SK-N-SH treated with all-trans-retinoic acid at 6 μM for 48 hours (cell line): ENCODE measurements at regions not wholly inside any gene's neighbourhood (a gene's known extent, or its start where the extent isn't known, plus 50 kb on each side); places are given as distances from the start of the nearest gene placed in this dataset.

Source experiments
- ATAC-seq: fragments of 200-7000 bp; cut with Tn5 transposase; 3 replicates; pipeline ENCODE4 v1.9.1; 2020; ENCODE audit warnings: mild to moderate bottlenecking, moderate library complexity
- ARNTL ChIP-seq: fragments of 450-650 bp; formaldehyde crosslinking; IDR thresholded peaks from 2 replicates; pipeline ENCODE4 v1.5.0; 2020; ENCODE audit warnings: low read depth, mild to moderate bottlenecking, moderate library complexity, borderline replicate concordance
- BACH2 ChIP-seq: fragments of 250-450 bp; sonication (Bioruptor Pico); IDR thresholded peaks from 2 replicates; pipeline ENCODE4 v1.9.0; 2021; ENCODE audit warnings: mild to moderate bottlenecking, borderline replicate concordance
- CSRNP3 ChIP-seq: fragments of 250-450 bp; sonication (Bioruptor Pico); IDR thresholded peaks from 2 replicates; pipeline ENCODE4 v1.5.1; 2021; ENCODE audit warnings: mild to moderate bottlenecking, moderate library complexity
- ESRRG ChIP-seq: fragments of 250-450 bp; sonication (Bioruptor Pico); IDR thresholded peaks from 2 replicates; pipeline ENCODE4 v1.6.1; 2021; ENCODE audit warnings: mild to moderate bottlenecking
- GLIS3 ChIP-seq: fragments of 250-450 bp; sonication (Bioruptor Pico); IDR thresholded peaks from 2 replicates; pipeline ENCODE4 v1.5.0; 2020; ENCODE audit warnings: mild to moderate bottlenecking, moderate library complexity
- ISL1 ChIP-seq: fragments of 250-450 bp; sonication (Bioruptor Pico); IDR thresholded peaks from 2 replicates; pipeline ENCODE4 v2.1.2; 2022; ENCODE audit warnings: mild to moderate bottlenecking, moderate library complexity
- PATZ1 ChIP-seq: fragments of 250-450 bp; sonication (Bioruptor Pico); IDR thresholded peaks from 2 replicates; pipeline ENCODE4 v1.8.0; 2020; ENCODE audit warnings: mild to moderate bottlenecking, moderate library complexity, borderline replicate concordance
- PPARA ChIP-seq: fragments of 250-450 bp; sonication (Bioruptor Pico); IDR thresholded peaks from 2 replicates; pipeline ENCODE4 v1.5.0; 2020; ENCODE audit warnings: mild to moderate bottlenecking, borderline replicate concordance
- RARB ChIP-seq: fragments of 250-450 bp; sonication (Bioruptor Pico); IDR thresholded peaks from 2 replicates; pipeline ENCODE4 v1.8.0; 2021; ENCODE audit warnings: mild to moderate bottlenecking, moderate library complexity
- SNAI2 ChIP-seq: fragments of 250-450 bp; sonication (Bioruptor Pico); IDR thresholded peaks from 2 replicates; pipeline ENCODE4 v1.5.0; 2020; ENCODE audit warnings: mild to moderate bottlenecking, moderate library complexity
- TCF4 ChIP-seq: fragments of 250-450 bp; sonication (Bioruptor Pico); IDR thresholded peaks from 2 replicates; pipeline ENCODE4 v1.8.0; 2021; ENCODE audit warnings: mild to moderate bottlenecking, moderate library complexity, borderline replicate concordance
- ZC3H10 ChIP-seq: fragments of 250-450 bp; sonication (Bioruptor Pico); IDR thresholded peaks from 2 replicates; pipeline ENCODE4 v1.5.1; 2021; ENCODE audit warnings: mild to moderate bottlenecking, moderate library complexity
- ZNF70 ChIP-seq: fragments of 450-650 bp; formaldehyde crosslinking; IDR thresholded peaks from 2 replicates; pipeline ENCODE4 v1.5.0; 2020; ENCODE audit warnings: mild to moderate bottlenecking, moderate library complexity
- ZNF8 ChIP-seq: fragments of 450-650 bp; formaldehyde crosslinking; IDR thresholded peaks from 2 replicates; pipeline ENCODE4 v1.5.0; 2020; ENCODE audit warnings: mild to moderate bottlenecking, moderate library complexity
- TF ChIP-seq, protein P1 (sequence below): fragments of 250-450 bp; sonication (Bioruptor Pico); IDR thresholded peaks from 2 replicates; pipeline ENCODE4 v1.8.0; 2021; ENCODE audit warnings: low read depth, mild to moderate bottlenecking, moderate library complexity, borderline replicate concordance
- TF ChIP-seq, protein P2 (sequence below): fragments of 250-450 bp; sonication (Bioruptor Pico); IDR thresholded peaks from 2 replicates; pipeline ENCODE4 v1.5.0; 2020; ENCODE audit warnings: mild to moderate bottlenecking, moderate library complexity
- TF ChIP-seq, protein P3 (sequence below): fragments of 250-450 bp; sonication (Bioruptor Pico); IDR thresholded peaks from 2 replicates; pipeline ENCODE4 v1.5.1; 2020; ENCODE audit warnings: low read depth, mild to moderate bottlenecking, moderate library complexity

DNA sequence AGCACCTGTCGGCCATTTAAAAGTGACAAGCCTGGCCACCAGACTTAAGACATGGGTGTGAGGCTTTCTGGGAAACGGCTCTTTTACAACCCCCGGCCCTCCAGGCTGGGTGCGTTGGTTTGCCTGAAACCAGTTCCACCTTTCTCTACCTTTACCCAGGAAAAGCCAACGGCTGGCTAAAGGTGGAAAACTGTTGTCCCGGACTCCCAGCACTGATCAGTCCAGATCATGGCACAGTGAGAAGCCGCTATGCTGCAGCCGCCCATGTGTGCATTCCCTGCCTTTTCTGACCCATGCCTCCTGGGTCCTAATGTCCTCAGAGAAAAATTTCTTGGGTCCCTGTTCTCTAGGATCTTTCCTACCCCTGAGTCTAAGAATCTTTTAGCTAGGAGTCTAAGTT lies 655.7 kb upstream of the HS3ST5 start:
- no peak for ATAC-seq
- TF ChIP-seq, protein P1, sequence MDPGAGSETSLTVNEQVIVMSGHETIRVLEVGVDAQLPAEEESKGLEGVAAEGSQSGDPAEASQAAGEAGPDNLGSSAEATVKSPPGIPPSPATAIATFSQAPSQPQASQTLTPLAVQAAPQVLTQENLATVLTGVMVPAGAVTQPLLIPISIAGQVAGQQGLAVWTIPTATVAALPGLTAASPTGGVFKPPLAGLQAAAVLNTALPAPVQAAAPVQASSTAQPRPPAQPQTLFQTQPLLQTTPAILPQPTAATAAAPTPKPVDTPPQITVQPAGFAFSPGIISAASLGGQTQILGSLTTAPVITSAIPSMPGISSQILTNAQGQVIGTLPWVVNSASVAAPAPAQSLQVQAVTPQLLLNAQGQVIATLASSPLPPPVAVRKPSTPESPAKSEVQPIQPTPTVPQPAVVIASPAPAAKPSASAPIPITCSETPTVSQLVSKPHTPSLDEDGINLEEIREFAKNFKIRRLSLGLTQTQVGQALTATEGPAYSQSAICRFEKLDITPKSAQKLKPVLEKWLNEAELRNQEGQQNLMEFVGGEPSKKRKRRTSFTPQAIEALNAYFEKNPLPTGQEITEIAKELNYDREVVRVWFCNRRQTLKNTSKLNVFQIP (CRISPR knock-in tag): no peak
- TF ChIP-seq SNAI2 (CRISPR knock-in tag) (no peak), ARNTL (CRISPR knock-in tag) (no peak), RARB (CRISPR knock-in tag) (no peak), CSRNP3 (CRISPR knock-in tag) (no peak)
- TF ChIP-seq, protein P2, sequence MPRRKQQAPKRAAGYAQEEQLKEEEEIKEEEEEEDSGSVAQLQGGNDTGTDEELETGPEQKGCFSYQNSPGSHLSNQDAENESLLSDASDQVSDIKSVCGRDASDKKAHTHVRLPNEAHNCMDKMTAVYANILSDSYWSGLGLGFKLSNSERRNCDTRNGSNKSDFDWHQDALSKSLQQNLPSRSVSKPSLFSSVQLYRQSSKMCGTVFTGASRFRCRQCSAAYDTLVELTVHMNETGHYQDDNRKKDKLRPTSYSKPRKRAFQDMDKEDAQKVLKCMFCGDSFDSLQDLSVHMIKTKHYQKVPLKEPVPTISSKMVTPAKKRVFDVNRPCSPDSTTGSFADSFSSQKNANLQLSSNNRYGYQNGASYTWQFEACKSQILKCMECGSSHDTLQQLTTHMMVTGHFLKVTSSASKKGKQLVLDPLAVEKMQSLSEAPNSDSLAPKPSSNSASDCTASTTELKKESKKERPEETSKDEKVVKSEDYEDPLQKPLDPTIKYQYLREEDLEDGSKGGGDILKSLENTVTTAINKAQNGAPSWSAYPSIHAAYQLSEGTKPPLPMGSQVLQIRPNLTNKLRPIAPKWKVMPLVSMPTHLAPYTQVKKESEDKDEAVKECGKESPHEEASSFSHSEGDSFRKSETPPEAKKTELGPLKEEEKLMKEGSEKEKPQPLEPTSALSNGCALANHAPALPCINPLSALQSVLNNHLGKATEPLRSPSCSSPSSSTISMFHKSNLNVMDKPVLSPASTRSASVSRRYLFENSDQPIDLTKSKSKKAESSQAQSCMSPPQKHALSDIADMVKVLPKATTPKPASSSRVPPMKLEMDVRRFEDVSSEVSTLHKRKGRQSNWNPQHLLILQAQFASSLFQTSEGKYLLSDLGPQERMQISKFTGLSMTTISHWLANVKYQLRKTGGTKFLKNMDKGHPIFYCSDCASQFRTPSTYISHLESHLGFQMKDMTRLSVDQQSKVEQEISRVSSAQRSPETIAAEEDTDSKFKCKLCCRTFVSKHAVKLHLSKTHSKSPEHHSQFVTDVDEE (CRISPR knock-in tag): no peak
- TF ChIP-seq, all 23 proteins: peak for 0

DNA sequence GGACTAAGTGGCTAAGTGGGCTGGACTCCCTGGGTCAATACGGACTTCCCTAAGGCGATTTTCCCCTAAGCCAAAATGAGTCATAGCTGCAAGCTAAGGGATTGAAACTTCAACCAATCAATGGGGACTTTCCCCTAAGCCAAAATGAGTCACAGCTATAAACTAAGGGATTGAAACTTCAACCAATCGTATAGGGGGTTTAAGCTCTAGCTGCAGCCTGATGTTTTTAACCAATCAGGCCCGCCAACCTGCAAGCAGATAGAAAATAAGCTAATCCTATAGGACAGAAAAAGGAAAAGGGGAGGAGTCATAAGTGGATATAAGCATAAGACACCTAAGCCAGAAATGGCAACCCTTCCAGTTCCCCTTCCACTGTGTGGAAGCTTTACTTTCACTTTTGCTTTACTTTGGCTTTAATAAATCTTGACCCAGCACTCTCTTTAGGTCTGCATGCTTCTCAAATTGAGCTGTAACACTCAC lies 655.0 kb upstream of the HS3ST5 start:
- ATAC-seq: no peak
- no peak for TF ChIP-seq GLIS3 (CRISPR knock-in tag)
- TF ChIP-seq ISL1: no peak
- TF ChIP-seq BACH2: no peak
- TF ChIP-seq CSRNP3 (CRISPR knock-in tag): no peak

- TF ChIP-seq PATZ1 (no peak), TCF4 (CRISPR knock-in tag) (no peak), PPARA (CRISPR knock-in tag) (no peak), ZNF8 (CRISPR knock-in tag) (no peak)
Measured at GRCh38 chr6:114995526-114995925, 652.7 kb upstream of the HS3ST5 start.

GRCh38 chr6:114989279-114989964 lies 646.6 kb upstream of the HS3ST5 start:
- no peak for ATAC-seq
- TF ChIP-seq ESRRG: no peak
- no peak for TF ChIP-seq CSRNP3 (CRISPR knock-in tag)
- no peak for TF ChIP-seq SNAI2 (CRISPR knock-in tag)
- TF ChIP-seq ZC3H10 (CRISPR knock-in tag): no peak
- TF ChIP-seq PPARA (CRISPR knock-in tag): no peak
- no peak for TF ChIP-seq ZNF70 (CRISPR knock-in tag)
- TF ChIP-seq ISL1: no peak
- TF ChIP-seq, protein P1 (CRISPR knock-in tag): no peak
- TF ChIP-seq, protein P3, sequence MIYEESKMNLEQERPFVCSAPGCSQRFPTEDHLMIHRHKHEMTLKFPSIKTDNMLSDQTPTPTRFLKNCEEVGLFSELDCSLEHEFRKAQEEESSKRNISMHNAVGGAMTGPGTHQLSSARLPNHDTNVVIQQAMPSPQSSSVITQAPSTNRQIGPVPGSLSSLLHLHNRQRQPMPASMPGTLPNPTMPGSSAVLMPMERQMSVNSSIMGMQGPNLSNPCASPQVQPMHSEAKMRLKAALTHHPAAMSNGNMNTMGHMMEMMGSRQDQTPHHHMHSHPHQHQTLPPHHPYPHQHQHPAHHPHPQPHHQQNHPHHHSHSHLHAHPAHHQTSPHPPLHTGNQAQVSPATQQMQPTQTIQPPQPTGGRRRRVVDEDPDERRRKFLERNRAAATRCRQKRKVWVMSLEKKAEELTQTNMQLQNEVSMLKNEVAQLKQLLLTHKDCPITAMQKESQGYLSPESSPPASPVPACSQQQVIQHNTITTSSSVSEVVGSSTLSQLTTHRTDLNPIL: no peak
- TF ChIP-seq, protein P2 (CRISPR knock-in tag): no peak

More at GRCh38 chr6:114995526-114995925, 652.7 kb upstream of the HS3ST5 start:
- ATAC-seq: no peak
